GM12872 (cell line): ENCODE measurements at regions not wholly inside any gene's neighbourhood (a gene's known extent, or its start where the extent isn't known, plus 50 kb on each side); places are given as distances from the start of the nearest gene placed in this dataset.

Experiments used
- TF ChIP-seq, protein P1 (sequence below): IDR thresholded peaks from 3 replicates; pipeline ENCODE4 v1.5.1; 2011; ENCODE audit warnings: low read depth, mild to moderate bottlenecking, low read length, moderate library complexity; ENCODE audit not compliant: insufficient read depth

DNA sequence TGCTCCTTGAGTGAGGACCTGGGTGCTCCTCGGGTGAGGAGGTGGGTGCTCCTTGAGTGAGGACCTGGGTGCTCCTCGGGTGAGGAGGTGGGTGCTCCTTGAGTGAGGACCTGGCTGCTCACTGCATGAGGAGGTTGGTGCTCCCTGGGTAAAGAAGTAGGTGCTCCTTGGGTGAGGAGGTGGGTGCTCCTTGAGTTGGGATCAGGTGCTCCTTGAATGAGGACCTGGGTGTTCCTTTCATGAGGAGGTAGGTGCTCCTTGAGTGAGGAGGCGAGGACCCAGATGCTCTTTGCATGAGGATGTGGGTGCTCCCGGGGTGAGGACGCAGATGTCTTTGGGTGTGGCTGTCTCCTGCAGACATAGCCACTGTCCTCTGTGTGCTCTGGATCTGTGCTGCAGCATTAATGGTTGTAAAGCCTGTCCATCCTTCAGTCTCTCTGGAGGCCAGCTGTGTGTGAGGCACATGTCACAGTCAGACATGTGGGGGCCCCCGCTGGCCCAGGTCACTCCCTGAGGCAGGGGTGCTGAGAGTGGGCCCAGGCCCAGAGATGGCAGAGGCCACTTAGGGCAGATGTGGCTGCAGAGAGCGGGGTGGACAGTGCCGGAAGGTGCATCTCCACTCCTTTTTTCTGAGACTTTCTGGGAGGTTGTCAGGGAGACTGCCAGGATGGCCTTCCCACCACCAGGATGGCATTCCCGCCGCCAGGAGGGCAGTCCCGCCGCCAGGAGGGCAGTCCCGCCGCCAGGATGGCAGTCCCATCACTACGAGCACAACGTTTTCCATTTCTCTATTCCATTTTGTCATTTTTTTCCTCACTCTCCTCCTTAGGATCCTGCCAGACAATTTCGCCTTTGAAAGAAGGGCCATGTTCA, 101.8 kb downstream of the HMX1 start:
- TF ChIP-seq, protein P1, sequence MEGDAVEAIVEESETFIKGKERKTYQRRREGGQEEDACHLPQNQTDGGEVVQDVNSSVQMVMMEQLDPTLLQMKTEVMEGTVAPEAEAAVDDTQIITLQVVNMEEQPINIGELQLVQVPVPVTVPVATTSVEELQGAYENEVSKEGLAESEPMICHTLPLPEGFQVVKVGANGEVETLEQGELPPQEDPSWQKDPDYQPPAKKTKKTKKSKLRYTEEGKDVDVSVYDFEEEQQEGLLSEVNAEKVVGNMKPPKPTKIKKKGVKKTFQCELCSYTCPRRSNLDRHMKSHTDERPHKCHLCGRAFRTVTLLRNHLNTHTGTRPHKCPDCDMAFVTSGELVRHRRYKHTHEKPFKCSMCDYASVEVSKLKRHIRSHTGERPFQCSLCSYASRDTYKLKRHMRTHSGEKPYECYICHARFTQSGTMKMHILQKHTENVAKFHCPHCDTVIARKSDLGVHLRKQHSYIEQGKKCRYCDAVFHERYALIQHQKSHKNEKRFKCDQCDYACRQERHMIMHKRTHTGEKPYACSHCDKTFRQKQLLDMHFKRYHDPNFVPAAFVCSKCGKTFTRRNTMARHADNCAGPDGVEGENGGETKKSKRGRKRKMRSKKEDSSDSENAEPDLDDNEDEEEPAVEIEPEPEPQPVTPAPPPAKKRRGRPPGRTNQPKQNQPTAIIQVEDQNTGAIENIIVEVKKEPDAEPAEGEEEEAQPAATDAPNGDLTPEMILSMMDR = no peak

DNA sequence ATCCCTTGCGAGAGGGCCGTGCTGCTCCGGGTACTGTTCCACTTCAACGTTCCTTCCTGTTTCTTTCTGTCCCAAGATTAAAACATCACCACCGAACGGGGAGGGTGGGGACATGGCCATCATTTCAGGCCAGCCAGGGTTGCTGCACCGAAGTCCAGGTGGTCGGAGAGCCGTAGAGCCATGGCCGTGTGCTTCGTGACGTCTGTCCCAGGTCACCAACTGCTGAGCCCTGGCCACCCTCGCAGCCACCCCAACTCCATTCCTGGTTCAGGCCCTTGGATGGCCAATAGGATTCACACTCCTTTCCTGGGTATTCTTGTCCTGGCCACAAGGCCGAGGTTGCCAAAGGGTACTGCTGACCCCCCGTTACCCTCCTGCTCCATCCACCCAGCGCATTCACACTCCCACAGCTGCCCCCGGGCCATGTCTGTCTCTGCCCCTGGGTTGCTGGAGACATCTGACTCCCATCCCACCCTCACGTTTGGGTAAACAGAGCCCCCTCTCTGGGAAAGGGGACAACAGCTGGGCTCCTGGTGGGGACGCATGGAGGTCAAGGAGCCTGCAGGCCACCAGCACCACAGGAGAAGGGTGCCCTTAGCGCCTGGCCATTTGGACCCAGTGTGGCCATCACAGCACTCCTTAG, 103.2 kb downstream of the HMX1 start:
- TF ChIP-seq, protein P1 = no peak

DNA sequence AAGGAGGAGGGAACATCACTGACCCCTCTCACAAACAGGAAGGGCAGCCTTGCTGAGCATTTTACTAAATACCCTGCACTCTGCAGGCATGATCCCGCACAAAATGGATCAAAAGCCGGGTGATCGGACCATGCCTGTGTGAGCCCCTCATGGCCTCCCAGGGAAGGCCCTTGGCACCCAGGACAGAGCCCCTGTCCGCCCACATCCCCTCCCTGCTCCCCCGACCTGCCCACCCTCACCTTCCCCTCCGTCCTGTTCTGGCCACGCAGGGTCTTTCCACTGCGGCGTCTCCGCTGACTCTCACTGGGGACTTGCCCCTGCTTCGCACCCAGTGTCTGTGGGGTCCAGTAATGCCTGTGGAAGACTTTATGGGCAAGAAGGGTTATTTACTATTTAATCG, 105.0 kb downstream of the HMX1 start:
- TF ChIP-seq, protein P1 = no peak

DNA sequence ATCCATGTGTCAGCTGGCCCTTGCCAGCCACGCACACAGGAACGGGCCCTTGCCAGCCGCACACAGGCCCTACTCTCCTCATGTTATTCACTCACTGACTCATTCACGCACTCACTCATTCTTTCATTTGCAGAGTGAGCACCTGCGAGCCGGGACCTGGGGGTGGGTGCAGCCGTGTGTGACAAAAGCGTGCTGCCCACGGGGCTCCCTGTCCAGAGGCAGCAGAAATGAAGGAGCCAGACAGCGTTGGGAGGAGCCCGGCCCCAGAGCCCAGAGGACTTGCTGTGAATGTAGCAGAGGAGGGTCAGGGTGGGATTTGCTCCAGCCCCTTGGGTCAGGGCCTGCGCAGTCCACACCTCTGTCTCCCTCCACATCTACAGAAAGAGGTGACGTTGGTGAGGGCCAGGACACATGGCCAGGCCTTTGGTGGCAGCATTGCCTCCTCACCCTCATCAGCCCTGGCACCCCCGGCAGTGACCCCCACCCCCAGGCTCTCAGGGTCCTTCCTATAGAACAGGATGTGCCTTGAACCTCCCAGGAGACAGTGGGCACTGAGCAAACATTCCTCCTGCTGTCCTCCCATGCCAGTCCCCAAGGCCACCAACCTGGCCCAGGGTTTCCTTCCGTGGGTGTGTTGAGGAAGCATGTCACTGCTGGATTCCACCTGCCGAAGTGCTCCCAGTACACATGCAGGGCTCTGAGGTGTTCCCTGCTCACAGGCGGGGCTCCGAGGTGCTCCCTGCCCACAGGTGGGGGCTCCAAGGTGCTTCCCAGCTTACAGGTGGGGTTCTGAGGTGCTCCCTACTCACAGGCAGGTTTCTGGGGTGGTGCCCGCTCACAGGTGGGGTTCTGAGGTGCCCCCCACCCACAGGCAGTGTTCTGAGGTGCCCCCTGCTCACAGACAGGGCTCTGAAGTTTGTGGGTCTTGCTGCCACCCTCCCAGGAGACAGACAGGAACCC, 105.7 kb downstream of the HMX1 start:
- TF ChIP-seq, protein P1 = no peak

DNA sequence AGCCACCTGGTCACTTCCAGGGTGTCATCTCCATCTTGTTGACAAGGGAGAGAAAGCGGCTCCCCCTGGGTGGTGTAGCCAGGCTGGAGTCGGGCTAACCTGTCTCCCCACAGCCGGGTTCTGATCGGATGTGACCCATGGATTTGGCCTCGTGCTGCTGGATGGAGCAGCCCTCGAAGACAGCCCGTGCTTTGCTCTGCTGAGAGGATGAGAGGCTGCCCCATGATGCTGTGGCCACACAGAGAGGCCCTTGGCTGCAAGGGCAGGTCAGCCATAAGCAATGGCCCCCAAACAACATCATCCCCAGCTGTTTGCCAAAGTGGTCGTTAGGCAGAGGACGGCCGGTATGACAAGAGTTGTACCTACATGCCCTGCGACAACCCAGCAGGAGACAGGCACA, 106.6 kb downstream of the HMX1 start:
- TF ChIP-seq, protein P1 = no peak

DNA sequence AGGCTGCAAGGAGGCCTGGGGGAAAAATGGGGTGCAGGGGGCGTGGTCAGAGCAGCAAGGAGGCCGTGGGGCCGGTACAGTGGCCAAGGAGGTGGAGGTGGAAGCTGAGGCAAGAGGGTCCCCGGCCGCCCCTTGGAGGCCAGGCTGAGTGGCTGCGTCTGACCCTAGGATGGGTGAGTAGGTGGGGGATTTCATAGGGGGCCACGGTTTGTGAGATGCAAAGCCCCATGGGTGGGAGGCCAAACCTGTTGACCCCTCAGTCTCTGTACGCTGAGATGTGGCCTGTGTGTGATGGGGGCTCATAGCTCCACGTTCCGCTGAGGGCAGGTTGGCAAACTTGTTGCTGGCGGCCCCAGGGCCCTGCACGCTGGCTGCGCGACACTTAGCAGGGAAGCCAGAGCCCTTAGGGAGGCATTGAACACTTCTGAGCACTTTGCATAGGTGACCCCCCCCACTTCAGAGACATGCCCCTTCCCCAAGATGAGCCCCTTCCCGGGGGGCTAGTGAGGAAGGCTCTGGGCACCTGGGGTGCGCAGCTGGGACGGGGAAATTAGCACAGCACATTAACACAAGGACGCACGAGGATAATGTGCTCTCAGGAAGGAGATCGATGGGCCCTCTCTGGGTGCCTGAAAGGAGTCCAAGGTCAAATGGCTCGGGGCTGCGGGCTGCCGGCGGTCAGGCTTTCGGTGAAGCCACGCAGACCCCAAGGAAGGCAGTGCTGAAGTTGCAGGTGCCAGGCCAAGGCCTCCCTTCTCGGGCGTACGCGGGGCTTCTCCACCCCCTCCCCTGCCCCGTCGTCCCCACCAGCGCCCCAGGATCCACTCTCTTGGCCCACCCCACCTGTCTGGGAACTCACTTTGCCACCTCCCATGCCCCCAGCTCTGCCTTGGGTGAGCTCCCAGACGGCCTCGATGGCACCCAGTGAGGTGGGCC, 107.4 kb downstream of the HMX1 start:
- TF ChIP-seq, protein P1 = no peak
